GM23338 (cell line): ENCODE measurements at regions not wholly inside any gene's neighbourhood (a gene's known extent, or its start where the extent isn't known, plus 50 kb on each side); places are given as distances from the start of the nearest gene placed in this dataset.

Experiments
- ATAC-seq: fragments of 200-7000 bp; cut with Tn5 transposase; 3 replicates; pipeline ENCODE4 v1.9.1; 2020
- DNase-seq: peaks from one replicate; pipeline ENCODE4 v3.0.0-alpha.2; 2015; ENCODE audit warnings: low spot score
- H2AFZ ChIP-seq: fragments of 200-600 bp; sonication (generic); 2 replicates; pipeline ENCODE4 v1.8.0; 2016; ENCODE audit warnings: antibody characterized with exemption, mild to moderate bottlenecking, moderate library complexity
- H3F3A ChIP-seq: fragments of 200-600 bp; sonication (generic); replicated peaks from 2 replicates; pipeline ENCODE4 v1.8.0; 2017; ENCODE audit warnings: antibody characterized with exemption, mixed run types, low read depth
- H3K27ac ChIP-seq: fragments of 200-600 bp; sonication (generic); 2 replicates; pipeline ENCODE4 v1.6.1; 2016; ENCODE audit warnings: low read depth
- H3K27me3 ChIP-seq: fragments of 200-600 bp; sonication (generic); 2 replicates; pipeline ENCODE4 v1.8.0; 2016; ENCODE audit warnings: mild to moderate bottlenecking, mixed run types, moderate library complexity; ENCODE audit not compliant: insufficient read depth
- H3K36me3 ChIP-seq: fragments of 200-600 bp; sonication (generic); 2 replicates; pipeline ENCODE4 v1.8.0; 2016; ENCODE audit warnings: mild to moderate bottlenecking; ENCODE audit not compliant: insufficient read depth
- H3K4me1 ChIP-seq: fragments of 200-600 bp; sonication (generic); 2 replicates; pipeline ENCODE4 v1.8.0; 2016; ENCODE audit warnings: mild to moderate bottlenecking, moderate library complexity; ENCODE audit not compliant: insufficient read depth
- H3K4me2 ChIP-seq: fragments of 200-600 bp; sonication (generic); 2 replicates; pipeline ENCODE4 v1.7.1; 2017; ENCODE audit warnings: mixed run types
- H3K4me3 ChIP-seq: fragments of 200-600 bp; sonication (generic); 2 replicates; pipeline ENCODE4 v1.6.1; 2016; ENCODE audit warnings: mixed run types
- H3K79me2 ChIP-seq: fragments of 200-600 bp; sonication (generic); replicated peaks from 2 replicates; pipeline ENCODE4 v1.8.0; 2017; ENCODE audit warnings: mild to moderate bottlenecking; ENCODE audit not compliant: insufficient read depth
- H3K9me2 ChIP-seq: fragments of 200-600 bp; sonication (generic); 2 replicates; pipeline ENCODE4 v1.8.0; 2017; ENCODE audit not compliant: insufficient read depth
- H4K20me1 ChIP-seq: fragments of 200-600 bp; sonication (generic); replicated peaks from 2 replicates; pipeline ENCODE4 v1.8.0; 2017; ENCODE audit warnings: mild to moderate bottlenecking; ENCODE audit not compliant: insufficient read depth
- H3K27ac Mint-ChIP-seq: 2 replicates; pipeline ENCODE4 v1.8.0; 2020; ENCODE audit warnings: inconsistent platforms, mild to moderate bottlenecking, moderate library complexity, mixed read lengths
- H3K27me3 Mint-ChIP-seq: 3 replicates; pipeline ENCODE4 v1.8.0; 2022; ENCODE audit warnings: low read depth, mild to moderate bottlenecking, moderate library complexity, mixed read lengths, inconsistent platforms; ENCODE audit not compliant: insufficient read depth, poor library complexity
- H3K36me3 Mint-ChIP-seq: 3 replicates; pipeline ENCODE4 v1.8.0; 2021; ENCODE audit warnings: low read depth, mild to moderate bottlenecking, inconsistent platforms, moderate library complexity, mixed read lengths
- H3K4me1 Mint-ChIP-seq: 3 replicates; pipeline ENCODE4 v1.8.0; 2020; ENCODE audit warnings: mild to moderate bottlenecking, inconsistent platforms, mixed read lengths
- H3K4me3 Mint-ChIP-seq: 3 replicates; pipeline ENCODE4 v1.8.0; 2021; ENCODE audit warnings: moderate library complexity, mild to moderate bottlenecking, inconsistent platforms, mixed read lengths
- H3K9me3 Mint-ChIP-seq: 3 replicates; pipeline ENCODE4 v1.8.0; 2020; ENCODE audit warnings: moderate library complexity, mild to moderate bottlenecking, inconsistent platforms, mixed read lengths
- EZH2 ChIP-seq: fragments of 200-600 bp; sonication (generic); IDR thresholded peaks from one replicate; pipeline ENCODE4 v1.8.0; 2017; ENCODE audit warnings: antibody characterized with exemption, mild to moderate bottlenecking, low read depth; ENCODE audit not compliant: unreplicated experiment
- JUNB ChIP-seq: IDR thresholded peaks from one replicate; pipeline ENCODE4 v1.6.1; 2016; ENCODE audit warnings: antibody characterized with exemption; ENCODE audit not compliant: unreplicated experiment
- NANOG ChIP-seq: IDR thresholded peaks from 2 replicates; pipeline ENCODE4 v1.6.1; 2016; ENCODE audit warnings: antibody characterized with exemption, borderline replicate concordance
- POLR2AphosphoS5 ChIP-seq: IDR thresholded peaks from 2 replicates; pipeline ENCODE4 v1.6.1; 2016; ENCODE audit warnings: antibody characterized with exemption, low read depth
- ZNF331 ChIP-seq: fragments of 250-450 bp; sonication (Bioruptor Pico); IDR thresholded peaks from 2 replicates; pipeline ENCODE4 v1.5.0; 2020; ENCODE audit warnings: low read depth, mild to moderate bottlenecking, moderate library complexity
- TF ChIP-seq, protein P1 (sequence below): IDR thresholded peaks from 2 replicates; pipeline ENCODE4 v1.6.1; 2016; ENCODE audit warnings: antibody characterized with exemption
- TF ChIP-seq, protein P2 (sequence below), 2 experiments: fragments of 200-600 bp in 1 of 2; sonication (generic) in 1 of 2; conservative IDR thresholded peaks; 2 replicates each; pipeline versions ENCODE4 v1.5.1 to v1.6.1; 2016 to 2017; ENCODE audit warnings: antibody characterized with exemption in 2 of 2, low read depth in 2 of 2, mild to moderate bottlenecking in 2 of 2, moderate library complexity in 1 of 2
- TF ChIP-seq, protein P3 (sequence below): IDR thresholded peaks from one replicate; pipeline ENCODE4 v1.6.1; 2018; ENCODE audit warnings: antibody characterized with exemption; ENCODE audit not compliant: unreplicated experiment

DNA sequence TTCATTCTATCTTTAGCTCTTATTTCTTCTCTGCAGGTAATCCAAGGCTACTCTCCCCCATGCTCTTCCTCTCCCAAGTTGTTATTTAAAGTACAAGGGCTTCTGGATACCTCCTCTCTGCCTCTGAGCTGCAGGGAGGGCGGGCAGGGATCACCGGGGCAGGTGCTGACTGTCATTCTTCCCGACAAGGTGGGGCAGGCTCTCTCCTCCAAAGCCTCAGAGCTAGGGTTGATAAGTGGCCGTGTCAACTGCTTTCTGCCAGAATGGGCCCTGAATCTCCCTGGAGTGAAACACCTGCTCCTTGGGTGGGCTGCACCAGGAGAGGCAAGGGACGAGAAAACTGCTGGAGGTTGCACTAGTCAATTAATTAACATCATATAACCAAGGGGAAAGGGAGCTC, 250.3 kb downstream of the SLC4A3 start:
- ATAC-seq: no peak
- peaks cover 19% of the 10 kb centered on the region for H3K9me2 ChIP-seq
- no peaks in the 10 kb centered on the region for H4K20me1 ChIP-seq
- no peak overlapping the region for H3K4me3 Mint-ChIP-seq
- TF ChIP-seq, protein P1, sequence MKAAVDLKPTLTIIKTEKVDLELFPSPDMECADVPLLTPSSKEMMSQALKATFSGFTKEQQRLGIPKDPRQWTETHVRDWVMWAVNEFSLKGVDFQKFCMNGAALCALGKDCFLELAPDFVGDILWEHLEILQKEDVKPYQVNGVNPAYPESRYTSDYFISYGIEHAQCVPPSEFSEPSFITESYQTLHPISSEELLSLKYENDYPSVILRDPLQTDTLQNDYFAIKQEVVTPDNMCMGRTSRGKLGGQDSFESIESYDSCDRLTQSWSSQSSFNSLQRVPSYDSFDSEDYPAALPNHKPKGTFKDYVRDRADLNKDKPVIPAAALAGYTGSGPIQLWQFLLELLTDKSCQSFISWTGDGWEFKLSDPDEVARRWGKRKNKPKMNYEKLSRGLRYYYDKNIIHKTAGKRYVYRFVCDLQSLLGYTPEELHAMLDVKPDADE: no peak
- TF ChIP-seq NANOG (no peak), POLR2AphosphoS5 (no peak), EZH2 (no peak), ZNF331 (CRISPR knock-in tag) (no peak), JUNB (no peak)
- TF ChIP-seq, protein P2, sequence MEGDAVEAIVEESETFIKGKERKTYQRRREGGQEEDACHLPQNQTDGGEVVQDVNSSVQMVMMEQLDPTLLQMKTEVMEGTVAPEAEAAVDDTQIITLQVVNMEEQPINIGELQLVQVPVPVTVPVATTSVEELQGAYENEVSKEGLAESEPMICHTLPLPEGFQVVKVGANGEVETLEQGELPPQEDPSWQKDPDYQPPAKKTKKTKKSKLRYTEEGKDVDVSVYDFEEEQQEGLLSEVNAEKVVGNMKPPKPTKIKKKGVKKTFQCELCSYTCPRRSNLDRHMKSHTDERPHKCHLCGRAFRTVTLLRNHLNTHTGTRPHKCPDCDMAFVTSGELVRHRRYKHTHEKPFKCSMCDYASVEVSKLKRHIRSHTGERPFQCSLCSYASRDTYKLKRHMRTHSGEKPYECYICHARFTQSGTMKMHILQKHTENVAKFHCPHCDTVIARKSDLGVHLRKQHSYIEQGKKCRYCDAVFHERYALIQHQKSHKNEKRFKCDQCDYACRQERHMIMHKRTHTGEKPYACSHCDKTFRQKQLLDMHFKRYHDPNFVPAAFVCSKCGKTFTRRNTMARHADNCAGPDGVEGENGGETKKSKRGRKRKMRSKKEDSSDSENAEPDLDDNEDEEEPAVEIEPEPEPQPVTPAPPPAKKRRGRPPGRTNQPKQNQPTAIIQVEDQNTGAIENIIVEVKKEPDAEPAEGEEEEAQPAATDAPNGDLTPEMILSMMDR (conservative IDR thresholded peaks at IDR 0.05; ENCODE audit: low read depth in 2 of 2): no peak
- TF ChIP-seq, protein P3, sequence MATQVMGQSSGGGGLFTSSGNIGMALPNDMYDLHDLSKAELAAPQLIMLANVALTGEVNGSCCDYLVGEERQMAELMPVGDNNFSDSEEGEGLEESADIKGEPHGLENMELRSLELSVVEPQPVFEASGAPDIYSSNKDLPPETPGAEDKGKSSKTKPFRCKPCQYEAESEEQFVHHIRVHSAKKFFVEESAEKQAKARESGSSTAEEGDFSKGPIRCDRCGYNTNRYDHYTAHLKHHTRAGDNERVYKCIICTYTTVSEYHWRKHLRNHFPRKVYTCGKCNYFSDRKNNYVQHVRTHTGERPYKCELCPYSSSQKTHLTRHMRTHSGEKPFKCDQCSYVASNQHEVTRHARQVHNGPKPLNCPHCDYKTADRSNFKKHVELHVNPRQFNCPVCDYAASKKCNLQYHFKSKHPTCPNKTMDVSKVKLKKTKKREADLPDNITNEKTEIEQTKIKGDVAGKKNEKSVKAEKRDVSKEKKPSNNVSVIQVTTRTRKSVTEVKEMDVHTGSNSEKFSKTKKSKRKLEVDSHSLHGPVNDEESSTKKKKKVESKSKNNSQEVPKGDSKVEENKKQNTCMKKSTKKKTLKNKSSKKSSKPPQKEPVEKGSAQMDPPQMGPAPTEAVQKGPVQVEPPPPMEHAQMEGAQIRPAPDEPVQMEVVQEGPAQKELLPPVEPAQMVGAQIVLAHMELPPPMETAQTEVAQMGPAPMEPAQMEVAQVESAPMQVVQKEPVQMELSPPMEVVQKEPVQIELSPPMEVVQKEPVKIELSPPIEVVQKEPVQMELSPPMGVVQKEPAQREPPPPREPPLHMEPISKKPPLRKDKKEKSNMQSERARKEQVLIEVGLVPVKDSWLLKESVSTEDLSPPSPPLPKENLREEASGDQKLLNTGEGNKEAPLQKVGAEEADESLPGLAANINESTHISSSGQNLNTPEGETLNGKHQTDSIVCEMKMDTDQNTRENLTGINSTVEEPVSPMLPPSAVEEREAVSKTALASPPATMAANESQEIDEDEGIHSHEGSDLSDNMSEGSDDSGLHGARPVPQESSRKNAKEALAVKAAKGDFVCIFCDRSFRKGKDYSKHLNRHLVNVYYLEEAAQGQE: no peak
- no peaks in the 10 kb centered on the region for H3K79me2 ChIP-seq
- H3K4me3 ChIP-seq: no peak overlapping the region
- H3F3A ChIP-seq: no peaks in the 10 kb centered on the region
- H3K27ac ChIP-seq: no peak overlapping the region
- H3K36me3 Mint-ChIP-seq: no peaks in the 10 kb centered on the region
- H3K4me1 ChIP-seq: peaks cover 24% of the 10 kb centered on the region
- no peak overlapping the region for H2AFZ ChIP-seq
- no peaks in the 10 kb centered on the region for H3K27me3 ChIP-seq
- H3K36me3 ChIP-seq: no peaks in the 10 kb centered on the region
- no peak overlapping the region for H3K27ac Mint-ChIP-seq
- peaks cover 21% of the 10 kb centered on the region for H3K4me1 Mint-ChIP-seq
- DNase-seq: no peak
- H3K4me2 ChIP-seq: no peak overlapping the region
- peaks cover 2% of the 10 kb centered on the region for H3K27me3 Mint-ChIP-seq
- H3K9me3 Mint-ChIP-seq: no peaks in the 10 kb centered on the region

DNA sequence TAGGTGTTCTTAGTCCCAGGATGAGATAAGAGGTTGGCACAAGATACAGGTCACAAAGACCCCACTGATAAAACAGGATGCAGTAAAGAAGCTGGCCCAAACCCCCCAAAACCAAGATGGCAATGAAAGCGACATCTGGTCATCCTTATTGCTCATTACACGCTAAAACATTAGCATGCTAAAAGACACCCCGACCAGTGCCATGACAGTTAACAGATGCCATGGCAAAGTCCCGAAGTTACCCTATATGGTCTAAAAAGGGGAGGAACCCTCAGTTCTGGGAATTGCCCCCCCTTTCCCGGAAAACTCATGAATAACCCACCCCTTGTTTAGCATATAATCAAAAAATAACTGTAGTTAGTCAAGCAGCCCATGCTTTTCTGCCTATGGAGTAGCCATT, 251.1 kb downstream of the SLC4A3 start:
- H3K4me1 ChIP-seq: peaks cover 18% of the 10 kb centered on the region
- H3K27ac ChIP-seq: no peak overlapping the region
- no peaks in the 10 kb centered on the region for H3K36me3 Mint-ChIP-seq
- H2AFZ ChIP-seq: no peak overlapping the region
- H3K27ac Mint-ChIP-seq: no peak overlapping the region
- H3K4me2 ChIP-seq: no peak overlapping the region
- H3K9me2 ChIP-seq: peaks cover 19% of the 10 kb centered on the region
- H4K20me1 ChIP-seq: no peaks in the 10 kb centered on the region
- TF ChIP-seq, protein P3: no peak
- TF ChIP-seq EZH2 (no peak), JUNB (no peak)
- H3K27me3 ChIP-seq: no peaks in the 10 kb centered on the region
- no peak for ATAC-seq
- peaks cover 15% of the 10 kb centered on the region; the same call in 2 of the 3 replicates for H3K4me1 Mint-ChIP-seq
- no peaks in the 10 kb centered on the region for H3F3A ChIP-seq
- no peak for DNase-seq
- no peaks in the 10 kb centered on the region for H3K9me3 Mint-ChIP-seq
- no peaks in the 10 kb centered on the region for H3K79me2 ChIP-seq
- no peak overlapping the region for H3K4me3 ChIP-seq
- H3K36me3 ChIP-seq: no peaks in the 10 kb centered on the region
- H3K27me3 Mint-ChIP-seq: peaks cover 2% of the 10 kb centered on the region
- no peak overlapping the region for H3K4me3 Mint-ChIP-seq
